ENCODE measurements at regions not wholly inside any gene's neighbourhood (a gene's known extent, or its start where the extent isn't known, plus 50 kb on each side); places are given as distances from the start of the nearest gene placed in this dataset.

- no peak for TF ChIP-seq CTCF (IDR thresholded peaks at IDR 0.05)
- no peak for TF ChIP-seq POLR2A (IDR thresholded peaks at IDR 0.05)
Measured at GRCh38 chr12:87234898-87235297, 794.3 kb downstream of the C12orf50 start.

Measured in prostate gland (tissue), 2 donors.